ENCODE measurements at regions not wholly inside any gene's neighbourhood (a gene's known extent, or its start where the extent isn't known, plus 50 kb on each side); places are given as distances from the start of the nearest gene placed in this dataset.

- DNase-seq, result no peak
- Histone ChIP-seq H3K27me3 (ENCODE audit: control insufficient read depth in 2 of 2, insufficient read depth in 2 of 2, low read length in 2 of 2) (no peaks in the 10 kb centered on the region), H3K4me2 (replicated peaks; ENCODE audit: extremely low read depth, low read length, poor library complexity, severe bottlenecking) (no peak overlapping the region), H3K9me3 (replicated peaks in 1 of 2; ENCODE audit: control insufficient read depth in 1 of 2, insufficient read depth in 1 of 2, low read length in 2 of 2) (no peaks in the 10 kb centered on the region), H3K4me1 (ENCODE audit: control insufficient read depth in 1 of 2, insufficient read depth in 2 of 2, low read length in 2 of 2) (no peaks in the 10 kb centered on the region), H3K4me3 (replicated peaks in 1 of 3; ENCODE audit: low read depth in 2 of 3, low read length in 3 of 3) (no peak overlapping the region), H3K9ac (ENCODE audit: insufficient read depth, low read length, poor library complexity, severe bottlenecking) (no peak overlapping the region), H3K27ac (ENCODE audit: low read depth in 1 of 2, low read length in 2 of 2) (no peak overlapping the region), H3K36me3 (replicated peaks in 1 of 2; ENCODE audit: control insufficient read depth in 1 of 2, insufficient read depth in 2 of 2, low read length in 2 of 2) (no peaks in the 10 kb centered on the region), H4K20me1 (ENCODE audit: insufficient read depth, low read length) (no peaks in the 10 kb centered on the region), H2AFZ (ENCODE audit: insufficient read depth, low read depth, low read length, poor library complexity, severe bottlenecking) (no peak overlapping the region), H3K79me2 (ENCODE audit: insufficient read depth, low read length) (no peaks in the 10 kb centered on the region)
- no peak overlapping the region for H3K27ac Mint-ChIP-seq
- peaks cover 3 to 11% (median 6%) of the 10 kb centered on the region in 3 donors for H3K27me3 Mint-ChIP-seq (ENCODE audit: low read depth in 3 of 3)
- intact Hi-C loops (cut with micrococcal nuclease), result no loop called here
- WGBS (ENCODE audit: insufficient coverage), result 81% methylated on average over 3 of the region's 6 CpGs
- TF ChIP-seq, protein P1, sequence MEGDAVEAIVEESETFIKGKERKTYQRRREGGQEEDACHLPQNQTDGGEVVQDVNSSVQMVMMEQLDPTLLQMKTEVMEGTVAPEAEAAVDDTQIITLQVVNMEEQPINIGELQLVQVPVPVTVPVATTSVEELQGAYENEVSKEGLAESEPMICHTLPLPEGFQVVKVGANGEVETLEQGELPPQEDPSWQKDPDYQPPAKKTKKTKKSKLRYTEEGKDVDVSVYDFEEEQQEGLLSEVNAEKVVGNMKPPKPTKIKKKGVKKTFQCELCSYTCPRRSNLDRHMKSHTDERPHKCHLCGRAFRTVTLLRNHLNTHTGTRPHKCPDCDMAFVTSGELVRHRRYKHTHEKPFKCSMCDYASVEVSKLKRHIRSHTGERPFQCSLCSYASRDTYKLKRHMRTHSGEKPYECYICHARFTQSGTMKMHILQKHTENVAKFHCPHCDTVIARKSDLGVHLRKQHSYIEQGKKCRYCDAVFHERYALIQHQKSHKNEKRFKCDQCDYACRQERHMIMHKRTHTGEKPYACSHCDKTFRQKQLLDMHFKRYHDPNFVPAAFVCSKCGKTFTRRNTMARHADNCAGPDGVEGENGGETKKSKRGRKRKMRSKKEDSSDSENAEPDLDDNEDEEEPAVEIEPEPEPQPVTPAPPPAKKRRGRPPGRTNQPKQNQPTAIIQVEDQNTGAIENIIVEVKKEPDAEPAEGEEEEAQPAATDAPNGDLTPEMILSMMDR (IDR thresholded peaks at IDR 0.05), result no peak
- no peak overlapping the region for H3K4me3 Mint-ChIP-seq
- H3K36me3 Mint-ChIP-seq, result no peaks in the 10 kb centered on the region
- H3K4me1 Mint-ChIP-seq, result no peaks in the 10 kb centered on the region
- peaks cover 0 to 1% (median 0%) of the 10 kb centered on the region in 7 donors for H3K9me3 Mint-ChIP-seq
Measured at GRCh38 chr5:38752012-38752536, 93.7 kb upstream of the OSMR start.

- Mint-ChIP-seq H3K4me3 (no peak overlapping the region), H3K36me3 (no peaks in the 10 kb centered on the region), H3K27me3 (ENCODE audit: low read depth in 3 of 3) (peaks cover 3 to 11% (median 8%) of the 10 kb centered on the region in 3 donors), H3K27ac (no peak overlapping the region), H3K4me1 (no peaks in the 10 kb centered on the region), H3K9me3 (peaks cover 0 to 1% (median 0%) of the 10 kb centered on the region in 7 donors)
- no peak for DNase-seq
- intact Hi-C loops (cut with micrococcal nuclease), result no loop called here
- H3K36me3 ChIP-seq (replicated peaks in 1 of 2; ENCODE audit: control insufficient read depth in 1 of 2, insufficient read depth in 2 of 2, low read length in 2 of 2), result no peaks in the 10 kb centered on the region
- WGBS (ENCODE audit: insufficient coverage), result no CpG with 5 or more reads among the region's 4 CpGs
- H3K9me3 ChIP-seq (replicated peaks in 1 of 2; ENCODE audit: control insufficient read depth in 1 of 2, insufficient read depth in 1 of 2, low read length in 2 of 2), result no peaks in the 10 kb centered on the region
- TF ChIP-seq, protein P1 (IDR thresholded peaks at IDR 0.05), result no peak
- no peak overlapping the region for H3K27ac ChIP-seq (ENCODE audit: low read depth in 1 of 2, low read length in 2 of 2)
- H3K9ac ChIP-seq (ENCODE audit: insufficient read depth, low read length, poor library complexity, severe bottlenecking), result no peak overlapping the region
- H3K4me1 ChIP-seq (ENCODE audit: control insufficient read depth in 1 of 2, insufficient read depth in 2 of 2, low read length in 2 of 2), result no peaks in the 10 kb centered on the region
- no peaks in the 10 kb centered on the region for H3K27me3 ChIP-seq (ENCODE audit: control insufficient read depth in 2 of 2, insufficient read depth in 2 of 2, low read length in 2 of 2)
- H4K20me1 ChIP-seq (ENCODE audit: insufficient read depth, low read length), result no peaks in the 10 kb centered on the region
- no peaks in the 10 kb centered on the region for H3K79me2 ChIP-seq (ENCODE audit: insufficient read depth, low read length)
- no peak overlapping the region for H3K4me3 ChIP-seq (replicated peaks in 1 of 3; ENCODE audit: low read depth in 2 of 3, low read length in 3 of 3)
- no peak overlapping the region for H3K4me2 ChIP-seq (replicated peaks; ENCODE audit: extremely low read depth, low read length, poor library complexity, severe bottlenecking)
- no peak overlapping the region for H2AFZ ChIP-seq (ENCODE audit: insufficient read depth, low read depth, low read length, poor library complexity, severe bottlenecking)
Measured at GRCh38 chr5:38752622-38753021, 93.2 kb upstream of the OSMR start.

Data from CD14-positive monocyte (primary cell).